HEK293 (cell line): ENCODE measurements at regions not wholly inside any gene's neighbourhood (a gene's known extent, or its start where the extent isn't known, plus 50 kb on each side); places are given as distances from the start of the nearest gene placed in this dataset.

Experiments used
- CTCF ChIA-PET: fragments of 350-600 bp; formaldehyde crosslinking; extraction: SDS; loops from one replicate; lab custom pipeline; 2021; ENCODE audit warnings: antibody characterized with exemption; lab: Yijun Ruan, JAX
- POLR2A ChIA-PET: fragments of 300-600 bp; formaldehyde crosslinking; extraction: SDS; loops from one replicate; lab custom pipeline; 2020; ENCODE audit warnings: antibody characterized with exemption, inconsistent platforms; lab: Yijun Ruan, JAX
- H3K27ac ChIP-seq: fragments of 200-500 bp; sonication (Bioruptor generic); 2 replicates; pipeline ENCODE4 v1.5.1; 2014; ENCODE audit warnings: low read depth, low read length, control low read depth, inconsistent platforms; ENCODE audit errors: extremely low read depth
- H3K36me3 ChIP-seq, 2 experiments: fragments of 200-500 bp in 1 of 2; sonication (Bioruptor generic) in 1 of 2; 1 replicate in 1 of 2; 2 replicates in 1 of 2; pipeline ENCODE4 v1.5.1; 2014 to 2017; ENCODE audit warnings: inconsistent platforms in 2 of 2, low read length in 2 of 2; ENCODE audit not compliant: control insufficient read depth in 2 of 2, insufficient read depth in 1 of 2
- H3K4me1 ChIP-seq: fragments of 200-500 bp; sonication (Bioruptor generic); 2 replicates; pipeline ENCODE4 v1.5.1; 2014; ENCODE audit warnings: mild to moderate bottlenecking, low read length, inconsistent platforms; ENCODE audit not compliant: control insufficient read depth, insufficient read depth
- H3K4me3 ChIP-seq: 2 replicates; pipeline ENCODE4 v1.5.1; 2011; ENCODE audit warnings: low read depth, mild to moderate bottlenecking, control low read depth, low read length, moderate library complexity
- H3K9me3 ChIP-seq: fragments of 200-500 bp; sonication (Bioruptor generic); 2 replicates; pipeline ENCODE4 v1.5.1; 2014; ENCODE audit warnings: low read depth, low read length, inconsistent platforms; ENCODE audit not compliant: control insufficient read depth, insufficient read depth
- WT1 ChIP-seq: fragments of 450-650 bp; formaldehyde crosslinking; IDR thresholded peaks from 2 replicates; pipeline ENCODE4 v1.5.1; 2016; ENCODE audit warnings: missing biosample characterization, missing genetic modification characterization
- ZEB2 ChIP-seq: fragments of 450-650 bp; formaldehyde crosslinking; IDR thresholded peaks from 2 replicates; pipeline ENCODE4 v1.5.1; 2016; ENCODE audit warnings: missing biosample characterization, missing genetic modification characterization
- ZNF133 ChIP-seq: fragments of 450-650 bp; formaldehyde crosslinking; IDR thresholded peaks from 2 replicates; pipeline ENCODE4 v1.5.1; 2016; ENCODE audit warnings: missing biosample characterization, missing genetic modification characterization
- ZNF214 ChIP-seq: fragments of 450-650 bp; formaldehyde crosslinking; IDR thresholded peaks from 2 replicates; pipeline ENCODE4 v1.5.1; 2017; ENCODE audit warnings: missing biosample characterization, mild to moderate bottlenecking, missing genetic modification characterization, borderline replicate concordance
- ZNF223 ChIP-seq: fragments of 450-650 bp; formaldehyde crosslinking; IDR thresholded peaks from 2 replicates; pipeline ENCODE4 v1.5.1; 2016; ENCODE audit warnings: missing biosample characterization, missing genetic modification characterization
- ZNF501 ChIP-seq: fragments of 450-650 bp; formaldehyde crosslinking; IDR thresholded peaks from 2 replicates; pipeline ENCODE4 v1.5.1; 2016; ENCODE audit warnings: missing biosample characterization, missing genetic modification characterization
- ZNF529 ChIP-seq: fragments of 450-650 bp; formaldehyde crosslinking; IDR thresholded peaks from 2 replicates; pipeline ENCODE4 v1.5.1; 2017; ENCODE audit warnings: missing genetic modification characterization, missing biosample characterization; ENCODE audit not compliant: insufficient replicate concordance
- ZNF560 ChIP-seq: fragments of 450-650 bp; formaldehyde crosslinking; IDR thresholded peaks from 2 replicates; pipeline ENCODE4 v1.5.1; 2017; ENCODE audit warnings: missing biosample characterization, missing genetic modification characterization, borderline replicate concordance
- ZNF596 ChIP-seq: fragments of 450-650 bp; IDR thresholded peaks from 2 replicates; pipeline ENCODE4 v1.5.0; 2018; ENCODE audit warnings: missing biosample characterization, mild to moderate bottlenecking, missing genetic modification characterization, moderate library complexity
- ZNF776 ChIP-seq: fragments of 450-650 bp; formaldehyde crosslinking; IDR thresholded peaks from 2 replicates; pipeline ENCODE4 v1.5.0; 2017; ENCODE audit warnings: missing biosample characterization, missing genetic modification characterization, borderline replicate concordance
- ZSCAN23 ChIP-seq: fragments of 450-650 bp; formaldehyde crosslinking; IDR thresholded peaks from 2 replicates; pipeline ENCODE4 v1.5.1; 2016; ENCODE audit warnings: missing biosample characterization, missing genetic modification characterization
- TF ChIP-seq, protein P1 (sequence below): fragments of 450-650 bp; formaldehyde crosslinking; IDR thresholded peaks from 2 replicates; pipeline ENCODE4 v1.5.1; 2017; ENCODE audit warnings: missing biosample characterization, missing genetic modification characterization
- TF ChIP-seq, protein P2 (sequence below): fragments of 450-650 bp; formaldehyde crosslinking; IDR thresholded peaks from 2 replicates; pipeline ENCODE4 v1.5.1; 2016; ENCODE audit warnings: missing biosample characterization, missing genetic modification characterization
- TF ChIP-seq, protein P3 (sequence below): fragments of 450-650 bp; formaldehyde crosslinking; IDR thresholded peaks from 2 replicates; pipeline ENCODE4 v1.5.1; 2017; ENCODE audit warnings: missing biosample characterization, missing genetic modification characterization
- TF ChIP-seq, protein P4 (sequence below): fragments of 450-650 bp; formaldehyde crosslinking; IDR thresholded peaks from 2 replicates; pipeline ENCODE4 v1.5.1; 2016; ENCODE audit warnings: missing biosample characterization, missing genetic modification characterization, low read depth

DNA sequence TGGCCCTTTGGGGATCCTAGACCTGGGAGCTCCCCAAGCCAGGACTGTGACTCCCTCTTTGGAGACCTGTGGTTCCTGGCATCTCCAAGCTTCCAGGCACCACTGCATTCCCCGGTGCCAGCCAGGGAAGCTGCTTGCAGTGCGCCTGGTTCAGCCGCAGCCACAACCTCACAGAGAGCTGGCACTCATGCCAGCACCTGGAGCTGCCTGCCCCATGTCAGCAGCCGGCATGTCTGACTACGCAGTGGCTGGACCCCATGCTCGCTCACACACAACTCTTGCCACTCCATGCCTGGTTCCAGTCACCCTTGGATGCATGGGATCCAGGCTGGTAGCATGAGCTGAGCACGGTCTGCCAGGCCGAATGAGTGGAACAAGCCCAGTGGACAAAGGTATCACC lies 426.6 kb downstream of the LRRIQ3 start (continued):
- TF ChIP-seq, protein P1, sequence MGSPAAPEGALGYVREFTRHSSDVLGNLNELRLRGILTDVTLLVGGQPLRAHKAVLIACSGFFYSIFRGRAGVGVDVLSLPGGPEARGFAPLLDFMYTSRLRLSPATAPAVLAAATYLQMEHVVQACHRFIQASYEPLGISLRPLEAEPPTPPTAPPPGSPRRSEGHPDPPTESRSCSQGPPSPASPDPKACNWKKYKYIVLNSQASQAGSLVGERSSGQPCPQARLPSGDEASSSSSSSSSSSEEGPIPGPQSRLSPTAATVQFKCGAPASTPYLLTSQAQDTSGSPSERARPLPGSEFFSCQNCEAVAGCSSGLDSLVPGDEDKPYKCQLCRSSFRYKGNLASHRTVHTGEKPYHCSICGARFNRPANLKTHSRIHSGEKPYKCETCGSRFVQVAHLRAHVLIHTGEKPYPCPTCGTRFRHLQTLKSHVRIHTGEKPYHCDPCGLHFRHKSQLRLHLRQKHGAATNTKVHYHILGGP, result no peak
- TF ChIP-seq ZEB2 (tag by site-specific recombination), result no peak
- TF ChIP-seq, protein P2, sequence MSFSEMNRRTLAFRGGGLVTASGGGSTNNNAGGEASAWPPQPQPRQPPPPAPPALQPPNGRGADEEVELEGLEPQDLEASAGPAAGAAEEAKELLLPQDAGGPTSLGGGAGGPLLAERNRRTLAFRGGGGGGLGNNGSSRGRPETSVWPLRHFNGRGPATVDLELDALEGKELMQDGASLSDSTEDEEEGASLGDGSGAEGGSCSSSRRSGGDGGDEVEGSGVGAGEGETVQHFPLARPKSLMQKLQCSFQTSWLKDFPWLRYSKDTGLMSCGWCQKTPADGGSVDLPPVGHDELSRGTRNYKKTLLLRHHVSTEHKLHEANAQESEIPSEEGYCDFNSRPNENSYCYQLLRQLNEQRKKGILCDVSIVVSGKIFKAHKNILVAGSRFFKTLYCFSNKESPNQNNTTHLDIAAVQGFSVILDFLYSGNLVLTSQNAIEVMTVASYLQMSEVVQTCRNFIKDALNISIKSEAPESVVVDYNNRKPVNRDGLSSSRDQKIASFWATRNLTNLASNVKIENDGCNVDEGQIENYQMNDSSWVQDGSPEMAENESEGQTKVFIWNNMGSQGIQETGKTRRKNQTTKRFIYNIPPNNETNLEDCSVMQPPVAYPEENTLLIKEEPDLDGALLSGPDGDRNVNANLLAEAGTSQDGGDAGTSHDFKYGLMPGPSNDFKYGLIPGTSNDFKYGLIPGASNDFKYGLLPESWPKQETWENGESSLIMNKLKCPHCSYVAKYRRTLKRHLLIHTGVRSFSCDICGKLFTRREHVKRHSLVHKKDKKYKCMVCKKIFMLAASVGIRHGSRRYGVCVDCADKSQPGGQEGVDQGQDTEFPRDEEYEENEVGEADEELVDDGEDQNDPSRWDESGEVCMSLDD (tag by site-specific recombination), result no peak

DNA sequence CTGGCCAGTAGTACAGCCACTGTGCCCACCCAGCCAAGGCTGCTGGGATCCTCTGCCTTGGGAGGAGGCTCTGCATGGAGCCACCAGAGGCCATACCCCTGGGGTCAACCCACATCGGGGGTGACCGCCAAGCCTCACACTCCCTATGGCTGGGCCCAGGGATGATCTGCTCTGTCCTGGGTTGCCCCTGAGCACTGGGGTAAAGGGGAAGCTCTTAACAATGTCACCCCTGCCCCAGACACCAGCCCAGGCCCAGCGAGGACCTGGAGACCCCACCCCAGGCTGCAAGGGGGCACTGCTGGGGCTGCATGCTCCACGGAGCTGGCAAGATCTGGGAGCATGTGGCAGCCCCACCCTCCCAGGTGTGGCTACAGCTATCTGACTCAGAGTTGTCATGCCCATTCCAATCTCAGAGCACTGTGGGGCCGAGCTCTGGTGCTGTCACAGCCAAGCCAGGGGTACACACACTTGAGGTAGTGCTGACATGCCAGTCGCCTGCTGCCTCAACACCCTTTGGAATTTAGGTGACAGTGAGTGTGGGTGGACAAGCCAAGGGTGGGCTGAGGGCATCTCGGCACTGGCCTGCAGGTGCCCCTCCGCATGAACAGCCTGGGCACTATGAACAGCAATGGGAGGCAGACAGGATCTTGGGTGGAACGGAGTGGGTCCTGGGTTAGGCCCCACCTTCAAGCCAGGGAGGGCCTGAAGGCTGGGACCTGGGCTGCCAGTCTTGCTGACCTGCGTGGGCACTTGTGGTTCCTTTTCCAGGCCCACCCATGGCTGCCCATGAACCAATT lies 427.7 kb downstream of the LRRIQ3 start:
- POLR2A ChIA-PET, result interaction anchor here (0.7 kb wide), 1 partner anchor 600 kb away, joined by 3 read pairs; no protein-coding TSS in a partner anchor
- no peak overlapping the region for H3K4me3 ChIP-seq
- TF ChIP-seq WT1 (tag by site-specific recombination) (no peak), ZNF501 (tag by site-specific recombination) (no peak), ZNF529 (tag by site-specific recombination) (no peak), ZNF596 (tag by site-specific recombination) (no peak), ZNF214 (tag by site-specific recombination) (no peak), ZNF133 (tag by site-specific recombination) (no peak), ZNF776 (tag by site-specific recombination) (no peak), ZSCAN23 (tag by site-specific recombination) (no peak), ZNF560 (tag by site-specific recombination) (no peak), ZNF223 (tag by site-specific recombination) (no peak)
- TF ChIP-seq, protein P3, sequence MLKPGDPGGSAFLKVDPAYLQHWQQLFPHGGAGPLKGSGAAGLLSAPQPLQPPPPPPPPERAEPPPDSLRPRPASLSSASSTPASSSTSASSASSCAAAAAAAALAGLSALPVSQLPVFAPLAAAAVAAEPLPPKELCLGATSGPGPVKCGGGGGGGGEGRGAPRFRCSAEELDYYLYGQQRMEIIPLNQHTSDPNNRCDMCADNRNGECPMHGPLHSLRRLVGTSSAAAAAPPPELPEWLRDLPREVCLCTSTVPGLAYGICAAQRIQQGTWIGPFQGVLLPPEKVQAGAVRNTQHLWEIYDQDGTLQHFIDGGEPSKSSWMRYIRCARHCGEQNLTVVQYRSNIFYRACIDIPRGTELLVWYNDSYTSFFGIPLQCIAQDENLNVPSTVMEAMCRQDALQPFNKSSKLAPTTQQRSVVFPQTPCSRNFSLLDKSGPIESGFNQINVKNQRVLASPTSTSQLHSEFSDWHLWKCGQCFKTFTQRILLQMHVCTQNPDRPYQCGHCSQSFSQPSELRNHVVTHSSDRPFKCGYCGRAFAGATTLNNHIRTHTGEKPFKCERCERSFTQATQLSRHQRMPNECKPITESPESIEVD, result no peak
- TF ChIP-seq, protein P4, sequence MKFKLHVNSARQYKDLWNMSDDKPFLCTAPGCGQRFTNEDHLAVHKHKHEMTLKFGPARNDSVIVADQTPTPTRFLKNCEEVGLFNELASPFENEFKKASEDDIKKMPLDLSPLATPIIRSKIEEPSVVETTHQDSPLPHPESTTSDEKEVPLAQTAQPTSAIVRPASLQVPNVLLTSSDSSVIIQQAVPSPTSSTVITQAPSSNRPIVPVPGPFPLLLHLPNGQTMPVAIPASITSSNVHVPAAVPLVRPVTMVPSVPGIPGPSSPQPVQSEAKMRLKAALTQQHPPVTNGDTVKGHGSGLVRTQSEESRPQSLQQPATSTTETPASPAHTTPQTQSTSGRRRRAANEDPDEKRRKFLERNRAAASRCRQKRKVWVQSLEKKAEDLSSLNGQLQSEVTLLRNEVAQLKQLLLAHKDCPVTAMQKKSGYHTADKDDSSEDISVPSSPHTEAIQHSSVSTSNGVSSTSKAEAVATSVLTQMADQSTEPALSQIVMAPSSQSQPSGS (tag by site-specific recombination), result no peak
- no peak overlapping the region for H3K27ac ChIP-seq
- H3K9me3 ChIP-seq, result no peaks in the 10 kb centered on the region
- no peaks in the 10 kb centered on the region for H3K4me1 ChIP-seq
- CTCF ChIA-PET, result no interaction called here
- H3K36me3 ChIP-seq, result no peaks in the 10 kb centered on the region
